ENCODE measurements at regions not wholly inside any gene's neighbourhood (a gene's known extent, or its start where the extent isn't known, plus 50 kb on each side); places are given as distances from the start of the nearest gene placed in this dataset.

GRCh38 chr18:75639472-75639831, 211.9 kb upstream of the SMIM21 start:
- TF ChIP-seq CTCF (IDR thresholded peaks at IDR 0.05), result no peak
- no peaks in the 10 kb centered on the region for H3K36me3 ChIP-seq
- no peaks in the 10 kb centered on the region for H3K4me1 ChIP-seq
- H3K9me3 ChIP-seq, result no peaks in the 10 kb centered on the region
- DNase-seq, result no peak
- no peak overlapping the region for H3K4me3 ChIP-seq
- H3K27me3 ChIP-seq, result no peaks in the 10 kb centered on the region
- no peak overlapping the region for H3K9ac ChIP-seq (ENCODE audit: low read depth in 2 of 2, low read length in 2 of 2)
- intact Hi-C loops (cut with DNase I), result no loop called here
- H3K27ac ChIP-seq, result no peak overlapping the region

- no peak overlapping the region for H3K27ac ChIP-seq
- peak overlapping the region in 1 of 2 donors; percentile 12 for H3K9ac ChIP-seq (ENCODE audit: low read depth in 2 of 2, low read length in 2 of 2)
- DNase-seq, result no peak
- no peaks in the 10 kb centered on the region for H3K36me3 ChIP-seq
- no peak overlapping the region for H3K4me3 ChIP-seq
- H3K4me1 ChIP-seq, result no peaks in the 10 kb centered on the region
- no peaks in the 10 kb centered on the region for H3K9me3 ChIP-seq
- H3K27me3 ChIP-seq, result no peaks in the 10 kb centered on the region
- intact Hi-C loops (cut with DNase I), result no loop called here
- TF ChIP-seq CTCF (IDR thresholded peaks at IDR 0.05), result no peak
Observed at GRCh38 chr18:75638776-75639471, 211.4 kb upstream of the SMIM21 start.

- Histone ChIP-seq H3K4me3 (no peak overlapping the region), H3K9ac (ENCODE audit: low read depth in 2 of 2, low read length in 2 of 2) (no peak overlapping the region), H3K9me3 (no peaks in the 10 kb centered on the region), H3K4me1 (no peaks in the 10 kb centered on the region), H3K27me3 (no peaks in the 10 kb centered on the region), H3K27ac (no peak overlapping the region), H3K36me3 (no peaks in the 10 kb centered on the region)
- no peak for DNase-seq
- TF ChIP-seq CTCF (IDR thresholded peaks at IDR 0.05), result no peak
- intact Hi-C loops (cut with DNase I), result no loop called here
Observed at GRCh38 chr18:75638223-75638775, 210.8 kb upstream of the SMIM21 start.

- no peaks in the 10 kb centered on the region for H3K9me3 ChIP-seq
- intact Hi-C loops (cut with DNase I), result no loop called here
- DNase-seq, result no peak
- H3K4me1 ChIP-seq, result no peaks in the 10 kb centered on the region
- no peak overlapping the region for H3K4me3 ChIP-seq
- H3K27ac ChIP-seq, result no peak overlapping the region
- no peaks in the 10 kb centered on the region for H3K27me3 ChIP-seq
- no peak for TF ChIP-seq CTCF (IDR thresholded peaks at IDR 0.05)
- H3K36me3 ChIP-seq, result no peaks in the 10 kb centered on the region
- H3K9ac ChIP-seq (ENCODE audit: low read depth in 2 of 2, low read length in 2 of 2), result no peak overlapping the region
Observed at GRCh38 chr18:75635096-75635495, 207.6 kb upstream of the SMIM21 start.

GRCh38 chr18:75625966-75626365, 198.5 kb upstream of the SMIM21 start:
- no peak for DNase-seq
- H3K36me3 ChIP-seq, result no peaks in the 10 kb centered on the region
- no peak for TF ChIP-seq CTCF (IDR thresholded peaks at IDR 0.05)
- no peak overlapping the region for H3K4me3 ChIP-seq
- no peaks in the 10 kb centered on the region for H3K27me3 ChIP-seq
- no peaks in the 10 kb centered on the region for H3K4me1 ChIP-seq
- no peak overlapping the region for H3K27ac ChIP-seq
- H3K9ac ChIP-seq (ENCODE audit: low read depth in 2 of 2, low read length in 2 of 2), result no peak overlapping the region
- intact Hi-C loops (cut with DNase I), result no loop called here
- H3K9me3 ChIP-seq, result no peaks in the 10 kb centered on the region
